Vagina (tissue), 2 donors: ENCODE measurements at regions not wholly inside any gene's neighbourhood (a gene's known extent, or its start where the extent isn't known, plus 50 kb on each side); places are given as distances from the start of the nearest gene placed in this dataset.

Experiments
- DNase-seq, 2 donors: peaks; one replicate each; pipeline ENCODE4 v3.0.0-alpha.2; 2017; ENCODE audit errors: extremely low spot score in 2 of 2
- H3K27ac ChIP-seq: fragments of 200-600 bp; sonication (generic); one replicate; pipeline ENCODE4 v1.5.1; 2019
- H3K27me3 ChIP-seq: fragments of 200-600 bp; sonication (generic); one replicate; pipeline ENCODE4 v1.5.1; 2019
- H3K36me3 ChIP-seq, 2 donors: fragments of 200-600 bp; sonication (generic); one replicate each; pipeline ENCODE4 v1.5.1; 2017 to 2019
- H3K4me1 ChIP-seq: fragments of 200-600 bp; sonication (generic); one replicate; pipeline ENCODE4 v1.5.1; 2019
- H3K4me3 ChIP-seq, 2 donors: fragments of 200-600 bp; sonication (generic); 1 replicate in 1 of 2; 2 replicates in 1 of 2; pipeline ENCODE4 v1.5.1; 2016 to 2019
- H3K9me3 ChIP-seq: fragments of 200-600 bp; sonication (generic); one replicate; pipeline ENCODE4 v1.5.1; 2019
- POLR2A ChIP-seq, 2 donors: fragments of 450-650 bp; IDR thresholded peaks; one replicate each; pipeline ENCODE4 v1.6.1; 2017; ENCODE audit warnings: antibody characterized with exemption in 2 of 2, mild to moderate bottlenecking in 2 of 2, moderate library complexity in 2 of 2
- POLR2AphosphoS5 ChIP-seq, 2 donors: sonication (generic); formaldehyde crosslinking; IDR thresholded peaks; one replicate each; pipeline ENCODE4 v1.9.0; 2017; ENCODE audit warnings: antibody characterized with exemption in 2 of 2, mild to moderate bottlenecking in 2 of 2, low read depth in 1 of 2; ENCODE audit not compliant: insufficient read depth in 1 of 2
- intact Hi-C: fragments of 100-400 bp; cut with DNase I; formaldehyde crosslinking; loops from one replicate; pipeline ENCODE4 v1.15.1; 2023
- TF ChIP-seq, protein P1 (sequence below), 3 experiments: fragments of 450-650 bp in 2 of 3; fragments of 200-600 bp in 1 of 3; sonication (generic) in 1 of 3; IDR thresholded peaks; one replicate each; pipeline ENCODE4 v1.5.1; 2017 to 2019; ENCODE audit warnings: antibody characterized with exemption in 3 of 3, mild to moderate bottlenecking in 2 of 3, moderate library complexity in 2 of 3

DNA sequence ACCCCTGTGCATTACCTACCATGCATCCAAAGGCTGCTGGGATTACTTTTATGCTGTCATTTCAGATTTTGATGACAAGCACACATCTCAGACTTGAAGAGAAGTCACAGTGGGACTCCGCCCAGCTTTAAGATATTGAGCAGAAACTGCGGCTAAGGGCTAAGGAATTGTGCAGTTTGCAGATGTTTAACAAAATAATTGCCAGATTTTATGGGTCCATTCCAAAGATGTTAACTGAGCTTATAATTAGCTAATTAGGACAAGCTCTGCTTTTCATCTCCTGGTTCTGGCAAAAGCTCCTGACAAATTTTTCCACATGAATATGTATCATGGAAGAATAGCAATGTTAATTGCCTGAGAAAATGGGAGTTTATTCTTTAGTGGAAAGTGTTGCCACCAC, 344.4 kb upstream of the ATXN7L3B start:
- Histone ChIP-seq H3K27ac (no peak overlapping the region), H3K4me3 (no peak overlapping the region), H3K36me3 (no peaks in the 10 kb centered on the region), H3K9me3 (no peaks in the 10 kb centered on the region), H3K4me1 (no peaks in the 10 kb centered on the region), H3K27me3 (no peaks in the 10 kb centered on the region)
- intact Hi-C loops = no loop called here
- TF ChIP-seq POLR2AphosphoS5 (IDR thresholded peaks at IDR 0.05; ENCODE audit: insufficient read depth in 1 of 2, low read depth in 1 of 2) (no peak), POLR2A (IDR thresholded peaks at IDR 0.05) (no peak)
- TF ChIP-seq, protein P1, sequence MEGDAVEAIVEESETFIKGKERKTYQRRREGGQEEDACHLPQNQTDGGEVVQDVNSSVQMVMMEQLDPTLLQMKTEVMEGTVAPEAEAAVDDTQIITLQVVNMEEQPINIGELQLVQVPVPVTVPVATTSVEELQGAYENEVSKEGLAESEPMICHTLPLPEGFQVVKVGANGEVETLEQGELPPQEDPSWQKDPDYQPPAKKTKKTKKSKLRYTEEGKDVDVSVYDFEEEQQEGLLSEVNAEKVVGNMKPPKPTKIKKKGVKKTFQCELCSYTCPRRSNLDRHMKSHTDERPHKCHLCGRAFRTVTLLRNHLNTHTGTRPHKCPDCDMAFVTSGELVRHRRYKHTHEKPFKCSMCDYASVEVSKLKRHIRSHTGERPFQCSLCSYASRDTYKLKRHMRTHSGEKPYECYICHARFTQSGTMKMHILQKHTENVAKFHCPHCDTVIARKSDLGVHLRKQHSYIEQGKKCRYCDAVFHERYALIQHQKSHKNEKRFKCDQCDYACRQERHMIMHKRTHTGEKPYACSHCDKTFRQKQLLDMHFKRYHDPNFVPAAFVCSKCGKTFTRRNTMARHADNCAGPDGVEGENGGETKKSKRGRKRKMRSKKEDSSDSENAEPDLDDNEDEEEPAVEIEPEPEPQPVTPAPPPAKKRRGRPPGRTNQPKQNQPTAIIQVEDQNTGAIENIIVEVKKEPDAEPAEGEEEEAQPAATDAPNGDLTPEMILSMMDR (IDR thresholded peaks at IDR 0.05) = no peak
- no peak for DNase-seq

DNA sequence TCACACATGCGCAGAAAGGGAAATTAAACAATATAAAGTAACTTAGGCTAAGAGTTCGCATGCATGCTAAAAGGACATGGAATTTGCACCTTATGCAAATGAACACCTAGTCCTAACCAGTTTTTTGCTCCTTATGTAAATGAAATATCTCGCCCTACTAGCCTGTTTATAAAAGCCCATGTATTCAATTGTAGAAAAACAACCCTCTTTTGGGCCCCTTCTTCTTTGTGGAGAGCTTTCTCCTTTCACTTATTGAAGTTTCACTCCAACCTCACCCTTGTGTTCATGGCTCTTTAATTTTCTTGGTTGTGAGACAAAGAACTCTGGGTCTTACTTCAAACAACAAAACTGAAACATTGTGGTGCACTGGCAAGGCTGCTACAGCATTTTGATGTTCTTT, 333.4 kb upstream of the ATXN7L3B start:
- H3K4me1 ChIP-seq = no peaks in the 10 kb centered on the region
- no peak overlapping the region for H3K27ac ChIP-seq
- intact Hi-C loops = no loop called here
- H3K36me3 ChIP-seq = no peaks in the 10 kb centered on the region
- no peaks in the 10 kb centered on the region for H3K27me3 ChIP-seq
- TF ChIP-seq, protein P1 (IDR thresholded peaks at IDR 0.05) = no peak
- TF ChIP-seq POLR2AphosphoS5 (IDR thresholded peaks at IDR 0.05; ENCODE audit: insufficient read depth in 1 of 2, low read depth in 1 of 2) (no peak), POLR2A (IDR thresholded peaks at IDR 0.05) (no peak)
- no peaks in the 10 kb centered on the region for H3K9me3 ChIP-seq
- DNase-seq = no peak
- no peak overlapping the region for H3K4me3 ChIP-seq

DNA sequence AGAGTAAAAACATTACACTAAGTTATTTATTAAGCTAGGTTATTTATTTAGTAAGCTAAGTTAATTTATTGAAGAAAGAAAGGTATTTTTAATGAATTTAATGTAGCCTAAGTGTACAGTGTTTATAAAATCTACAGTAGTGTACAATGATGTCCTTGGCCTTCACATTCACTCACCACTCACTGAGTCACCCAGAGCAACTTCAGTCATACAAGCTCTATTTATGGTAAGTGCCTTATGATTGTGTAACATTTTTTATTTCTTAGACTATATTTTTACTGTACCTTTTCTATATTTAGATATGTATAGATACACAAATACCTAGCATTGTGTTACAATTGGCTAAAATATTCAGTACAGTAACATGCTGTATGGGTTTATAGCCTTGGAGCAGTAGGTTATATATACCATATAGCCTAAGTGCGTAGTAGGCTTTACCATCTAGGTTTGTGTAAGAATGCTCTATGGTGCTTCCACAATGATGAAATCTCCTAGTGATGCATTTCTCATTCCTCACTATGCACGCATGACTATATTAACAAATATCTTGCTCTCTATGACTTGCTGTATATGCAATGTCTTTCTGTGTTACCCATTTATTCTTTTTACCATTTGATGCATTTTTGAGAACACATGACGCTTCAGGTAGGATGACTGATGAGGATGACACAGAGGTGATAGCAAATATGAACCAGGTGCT, 309.6 kb upstream of the ATXN7L3B start:
- TF ChIP-seq, protein P1 (IDR thresholded peaks at IDR 0.05) = no peak
- no peak for TF ChIP-seq POLR2AphosphoS5 (IDR thresholded peaks at IDR 0.05; ENCODE audit: insufficient read depth in 1 of 2, low read depth in 1 of 2)
- TF ChIP-seq POLR2A (IDR thresholded peaks at IDR 0.05) = no peak
- no peak for DNase-seq
- H3K27ac ChIP-seq = no peak overlapping the region
- H3K4me1 ChIP-seq = no peaks in the 10 kb centered on the region
- H3K4me3 ChIP-seq = no peak overlapping the region
- no peaks in the 10 kb centered on the region for H3K27me3 ChIP-seq
- intact Hi-C loops = no loop called here
- H3K9me3 ChIP-seq = no peaks in the 10 kb centered on the region
- H3K36me3 ChIP-seq = no peaks in the 10 kb centered on the region

DNA sequence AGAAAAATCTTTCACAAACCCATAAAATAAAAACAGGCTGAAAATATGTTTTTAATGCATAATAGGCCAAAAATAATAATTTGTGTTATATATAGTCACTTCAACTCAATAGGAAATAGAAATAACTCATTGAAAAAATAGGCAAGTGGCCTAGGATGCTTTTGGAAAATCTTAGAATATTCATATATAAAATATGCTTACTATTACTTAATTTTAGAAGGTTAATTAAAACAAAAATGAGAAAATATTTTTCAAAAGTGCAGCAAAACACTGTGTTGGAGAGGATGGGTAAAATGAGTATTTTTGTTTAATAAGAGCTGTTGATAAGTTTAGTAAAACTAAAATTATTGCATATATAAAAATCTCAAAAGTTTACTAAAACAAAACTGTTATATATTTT, 308.0 kb upstream of the ATXN7L3B start:
- no peaks in the 10 kb centered on the region for H3K36me3 ChIP-seq
- H3K9me3 ChIP-seq = no peaks in the 10 kb centered on the region
- TF ChIP-seq POLR2A (IDR thresholded peaks at IDR 0.05) = no peak
- TF ChIP-seq, protein P1 (IDR thresholded peaks at IDR 0.05) = no peak
- no peak for TF ChIP-seq POLR2AphosphoS5 (IDR thresholded peaks at IDR 0.05; ENCODE audit: insufficient read depth in 1 of 2, low read depth in 1 of 2)
- intact Hi-C loops = no loop called here
- no peaks in the 10 kb centered on the region for H3K27me3 ChIP-seq
- H3K27ac ChIP-seq = no peak overlapping the region
- H3K4me3 ChIP-seq = no peak overlapping the region
- no peaks in the 10 kb centered on the region for H3K4me1 ChIP-seq
- DNase-seq = no peak

DNA sequence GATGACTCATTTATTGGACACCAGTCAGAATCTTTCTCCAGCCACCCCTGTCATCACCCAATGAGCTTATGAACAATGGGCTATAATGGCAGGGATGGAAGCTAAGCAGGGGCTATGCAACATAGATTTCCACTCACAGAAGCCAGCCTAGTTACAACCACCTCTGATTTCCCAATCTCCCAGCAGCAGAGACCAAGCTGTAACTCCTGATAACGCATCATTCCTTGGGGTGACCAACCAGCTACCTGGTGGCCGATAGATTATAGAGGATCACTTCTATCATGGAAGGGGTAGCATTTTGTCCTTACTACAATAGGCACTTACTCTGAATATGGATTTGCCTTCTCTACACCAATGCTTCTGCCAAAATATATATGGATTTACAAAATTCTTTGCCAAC, 302.3 kb upstream of the ATXN7L3B start:
- Histone ChIP-seq H3K36me3 (no peaks in the 10 kb centered on the region), H3K9me3 (peaks cover 8% of the 10 kb centered on the region), H3K4me1 (no peaks in the 10 kb centered on the region), H3K4me3 (no peak overlapping the region), H3K27me3 (no peaks in the 10 kb centered on the region), H3K27ac (no peak overlapping the region)
- TF ChIP-seq, protein P1 (IDR thresholded peaks at IDR 0.05) = no peak
- TF ChIP-seq POLR2AphosphoS5 (IDR thresholded peaks at IDR 0.05; ENCODE audit: insufficient read depth in 1 of 2, low read depth in 1 of 2) = no peak
- TF ChIP-seq POLR2A (IDR thresholded peaks at IDR 0.05) = no peak
- intact Hi-C loops = no loop called here
- DNase-seq = no peak
